Stomach (tissue), 8 donors: ENCODE measurements at regions not wholly inside any gene's neighbourhood (a gene's known extent, or its start where the extent isn't known, plus 50 kb on each side); places are given as distances from the start of the nearest gene placed in this dataset.
A peak's percentile ranks its signal among the peaks of the same experiment; 100 is the strongest.

Source experiments
- DNase-seq, 2 donors: peaks; one replicate each; pipeline versions ENCODE4 v3.0.0 to v3.0.0-alpha.2; 2013 to 2019
- H3K27ac ChIP-seq, 5 donors: fragments of 200-600 bp in 4 of 5; sonication (generic) in 4 of 5; one replicate each; pipeline ENCODE4 v1.5.1; 2013 to 2019; ENCODE audit warnings: mild to moderate bottlenecking in 1 of 5, moderate library complexity in 1 of 5
- H3K27me3 ChIP-seq, 3 donors: fragments of 200-600 bp; sonication (generic); one replicate each; pipeline ENCODE4 v1.5.1; 2017 to 2019; ENCODE audit warnings: mixed run types in 1 of 3
- H3K36me3 ChIP-seq, 4 donors: fragments of 200-600 bp; sonication (generic); 1 replicate in 3 of 4; 2 replicates in 1 of 4; pipeline ENCODE4 v1.5.1; 2016 to 2019
- H3K4me1 ChIP-seq, 4 donors: fragments of 200-600 bp; sonication (generic); one replicate each; pipeline ENCODE4 v1.5.1; 2016 to 2019
- H3K4me3 ChIP-seq, 4 donors: fragments of 200-600 bp; sonication (generic) in 3 of 4; one replicate each; pipeline ENCODE4 v1.5.1; 2016 to 2019; ENCODE audit warnings: mild to moderate bottlenecking in 1 of 4
- H3K9me3 ChIP-seq, 4 donors: fragments of 200-600 bp; sonication (generic); one replicate each; pipeline ENCODE4 v1.5.1; 2016 to 2019
- EP300 ChIP-seq: sonication (generic); formaldehyde crosslinking; IDR thresholded peaks from one replicate; pipeline ENCODE4 v1.6.1; 2017; ENCODE audit warnings: antibody characterized with exemption
- POLR2A ChIP-seq, 4 donors: fragments of 450-650 bp; IDR thresholded peaks; one replicate each; pipeline ENCODE4 v1.6.1; 2016; ENCODE audit warnings: antibody characterized with exemption in 4 of 4, control low read depth in 2 of 4, mild to moderate bottlenecking in 1 of 4, moderate library complexity in 1 of 4
- POLR2AphosphoS5 ChIP-seq, 3 donors: sonication (generic); formaldehyde crosslinking; IDR thresholded peaks; one replicate each; pipeline ENCODE4 v1.6.1; 2016; ENCODE audit warnings: antibody characterized with exemption in 3 of 3
- WGBS, 5 donors: extraction: QIAGEN DNeasy Blood & Tissue Kit in 3 of 5; methylation state at CpG; one replicate each; pipeline versions ENCODE4 v1.1.5 to v1.1.7; 2013 to 2018; 5-methylcytosine and 5-hydroxymethylcytosine counted together
- intact Hi-C: fragments of 100-400 bp; cut with DNase I; formaldehyde crosslinking; loops from one replicate; pipeline ENCODE4 v1.15.1; 2023; ENCODE audit warnings: low total_unique reads
- TF ChIP-seq, protein P1 (sequence below), 7 experiments: fragments of 450-650 bp in 4 of 7; fragments of 200-600 bp in 3 of 7; sonication (generic) in 3 of 7; IDR thresholded peaks; one replicate each; pipeline ENCODE4 v1.5.1; 2016 to 2019; ENCODE audit warnings: antibody characterized with exemption in 7 of 7, control low read depth in 2 of 7, mild to moderate bottlenecking in 1 of 7
- donor health status: healthy with polysubstance abuse.
- donor health status: Bipolar disorder and iron deficiency.
- donor health status: healthy.

GRCh38 chr7:155948845-155949244, 136.6 kb upstream of the SHH start:
- DNase-seq = peak in 1 of 2 donors; percentile 20

DNA sequence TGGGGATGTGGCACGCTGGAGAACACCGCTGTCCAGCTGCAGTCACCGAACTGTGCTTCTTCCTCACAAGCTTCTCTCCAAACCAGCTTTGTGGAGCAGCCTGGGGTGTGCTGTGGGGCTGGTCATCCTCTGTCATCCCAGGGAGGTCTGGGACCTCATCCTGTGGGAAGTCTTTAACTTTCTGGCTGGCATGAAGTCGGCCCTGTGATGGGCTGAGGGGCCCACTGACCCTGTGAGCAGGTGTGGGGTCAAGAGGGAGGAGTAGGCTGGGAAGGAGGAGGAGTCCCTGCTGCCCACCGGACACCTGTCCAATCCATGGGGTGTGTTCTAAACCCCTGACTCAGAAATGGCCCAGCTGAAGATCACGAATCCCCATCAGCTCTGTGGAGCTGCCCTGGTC, 136.2 kb upstream of the SHH start:
- Histone ChIP-seq H3K9me3 (peaks cover 0 to 4% (median 0%) of the 10 kb centered on the region in 4 donors), H3K27ac (no peak overlapping the region), H3K36me3 (no peaks in the 10 kb centered on the region), H3K4me1 (peaks cover 13 to 29% (median 20%) of the 10 kb centered on the region in 4 donors), H3K4me3 (no peak overlapping the region), H3K27me3 (peaks cover 0 to 9% (median 0%) of the 10 kb centered on the region in 3 donors)
- 74 to 84% (median 82%) methylated on average over 6 of the region's 6 CpGs for WGBS, 5 donors
- intact Hi-C loops = no loop called here
- TF ChIP-seq EP300 (no peak), POLR2A (IDR thresholded peaks at IDR 0.05) (no peak), POLR2AphosphoS5 (IDR thresholded peaks at IDR 0.05) (no peak)
- DNase-seq = peak in 1 of 2 donors; percentile 23

More at GRCh38 chr7:155948845-155949244, 136.6 kb upstream of the SHH start:
- H3K4me3 ChIP-seq = no peak overlapping the region
- H3K36me3 ChIP-seq = no peaks in the 10 kb centered on the region
- peaks cover 0 to 4% (median 0%) of the 10 kb centered on the region in 4 donors for H3K9me3 ChIP-seq
- H3K27me3 ChIP-seq = peaks cover 0 to 9% (median 0%) of the 10 kb centered on the region in 3 donors
- WGBS, 5 donors = 79 to 85% (median 79%) methylated on average over 10 of the region's 10 CpGs
- intact Hi-C loops = no loop called here
- no peak for TF ChIP-seq POLR2AphosphoS5 (IDR thresholded peaks at IDR 0.05)
- TF ChIP-seq EP300 = no peak
- no peak for TF ChIP-seq POLR2A (IDR thresholded peaks at IDR 0.05)
- TF ChIP-seq, protein P1, sequence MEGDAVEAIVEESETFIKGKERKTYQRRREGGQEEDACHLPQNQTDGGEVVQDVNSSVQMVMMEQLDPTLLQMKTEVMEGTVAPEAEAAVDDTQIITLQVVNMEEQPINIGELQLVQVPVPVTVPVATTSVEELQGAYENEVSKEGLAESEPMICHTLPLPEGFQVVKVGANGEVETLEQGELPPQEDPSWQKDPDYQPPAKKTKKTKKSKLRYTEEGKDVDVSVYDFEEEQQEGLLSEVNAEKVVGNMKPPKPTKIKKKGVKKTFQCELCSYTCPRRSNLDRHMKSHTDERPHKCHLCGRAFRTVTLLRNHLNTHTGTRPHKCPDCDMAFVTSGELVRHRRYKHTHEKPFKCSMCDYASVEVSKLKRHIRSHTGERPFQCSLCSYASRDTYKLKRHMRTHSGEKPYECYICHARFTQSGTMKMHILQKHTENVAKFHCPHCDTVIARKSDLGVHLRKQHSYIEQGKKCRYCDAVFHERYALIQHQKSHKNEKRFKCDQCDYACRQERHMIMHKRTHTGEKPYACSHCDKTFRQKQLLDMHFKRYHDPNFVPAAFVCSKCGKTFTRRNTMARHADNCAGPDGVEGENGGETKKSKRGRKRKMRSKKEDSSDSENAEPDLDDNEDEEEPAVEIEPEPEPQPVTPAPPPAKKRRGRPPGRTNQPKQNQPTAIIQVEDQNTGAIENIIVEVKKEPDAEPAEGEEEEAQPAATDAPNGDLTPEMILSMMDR (IDR thresholded peaks at IDR 0.05) = no peak
- no peak overlapping the region for H3K27ac ChIP-seq
- H3K4me1 ChIP-seq = peaks cover 15 to 30% (median 22%) of the 10 kb centered on the region in 4 donors

DNA sequence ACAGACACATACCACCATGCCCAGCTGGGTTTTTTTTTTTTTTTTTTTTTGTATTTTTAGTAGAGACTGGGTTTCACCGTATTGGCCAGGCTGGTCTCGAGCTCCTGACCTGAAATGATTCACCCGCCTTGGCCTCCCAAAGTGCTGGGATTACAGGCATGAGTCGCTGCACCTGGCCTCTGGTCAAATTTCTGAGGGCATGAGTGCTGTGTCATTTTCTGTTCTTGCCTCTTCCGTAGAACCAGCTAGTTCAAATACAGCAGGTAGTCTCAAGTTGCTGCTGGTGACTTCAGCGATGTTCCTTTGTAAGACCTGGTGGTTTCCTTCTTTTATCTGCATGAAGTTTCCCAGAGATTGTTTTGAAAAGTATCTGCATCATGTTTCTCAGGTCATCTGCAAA, 134.8 kb upstream of the SHH start:
- H3K9me3 ChIP-seq = peaks cover 0 to 4% (median 0%) of the 10 kb centered on the region in 4 donors
- WGBS, 5 donors = 82 to 90% (median 86%) methylated on average over 6 of the region's 6 CpGs
- no peak for TF ChIP-seq EP300
- TF ChIP-seq POLR2AphosphoS5 (IDR thresholded peaks at IDR 0.05) = no peak
- TF ChIP-seq, protein P1 (IDR thresholded peaks at IDR 0.05) = no peak
- TF ChIP-seq POLR2A (IDR thresholded peaks at IDR 0.05) = no peak
- H3K4me3 ChIP-seq = no peak overlapping the region
- intact Hi-C loops = no loop called here
- peak in 1 of 2 donors; percentile 25 for DNase-seq
- peaks cover 0 to 9% (median 0%) of the 10 kb centered on the region in 3 donors for H3K27me3 ChIP-seq
- no peak overlapping the region for H3K27ac ChIP-seq
- no peaks in the 10 kb centered on the region for H3K36me3 ChIP-seq
- H3K4me1 ChIP-seq = peaks cover 2 to 18% (median 11%) of the 10 kb centered on the region in 4 donors

- Histone ChIP-seq H3K27ac (no peak overlapping the region), H3K4me3 (no peak overlapping the region), H3K9me3 (peaks cover 0 to 4% (median 0%) of the 10 kb centered on the region in 4 donors), H3K36me3 (no peaks in the 10 kb centered on the region), H3K27me3 (peaks cover 0 to 9% (median 0%) of the 10 kb centered on the region in 3 donors), H3K4me1 (peaks cover 0 to 13% (median 6%) of the 10 kb centered on the region in 4 donors)
- intact Hi-C loops = no loop called here
- WGBS, 5 donors = 96 to 97% (median 96%) methylated on average over 32 of the region's 32 CpGs
- TF ChIP-seq POLR2A (IDR thresholded peaks at IDR 0.05) = no peak
- TF ChIP-seq, protein P1 (IDR thresholded peaks at IDR 0.05) = no peak
- TF ChIP-seq EP300 = no peak
- TF ChIP-seq POLR2AphosphoS5 (IDR thresholded peaks at IDR 0.05) = no peak
- peak in 1 of 2 donors; percentile 21 for DNase-seq
Measured at GRCh38 chr7:155945670-155946325, 133.5 kb upstream of the SHH start.

DNA sequence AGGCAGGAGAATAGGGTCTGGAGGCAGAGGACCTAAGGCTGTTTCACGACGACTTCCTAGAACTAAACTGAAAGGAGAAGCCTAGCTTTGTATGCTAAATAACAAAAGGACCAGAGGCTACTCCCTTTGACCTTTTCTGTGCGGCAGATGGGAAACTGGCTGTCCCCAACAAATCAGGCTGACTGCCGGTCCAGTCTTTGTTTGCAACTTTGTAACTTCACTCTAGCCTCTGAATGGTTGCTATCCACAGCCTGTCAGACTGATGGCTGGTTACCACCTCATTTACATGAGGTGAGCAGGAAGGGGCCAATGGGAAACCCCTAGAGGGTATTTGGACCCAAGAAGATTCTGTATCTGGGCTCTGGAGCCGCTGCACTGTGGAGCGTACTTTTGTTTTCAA, 132.6 kb upstream of the SHH start:
- Histone ChIP-seq H3K27ac (no peak overlapping the region), H3K36me3 (no peaks in the 10 kb centered on the region), H3K4me3 (no peak overlapping the region), H3K9me3 (peaks cover 0 to 4% (median 0%) of the 10 kb centered on the region in 4 donors), H3K27me3 (peaks cover 0 to 9% (median 0%) of the 10 kb centered on the region in 3 donors), H3K4me1 (peaks cover 0 to 9% (median 2%) of the 10 kb centered on the region in 4 donors)
- 62 to 84% (median 79%) methylated on average over 6 of the region's 6 CpGs for WGBS, 5 donors
- DNase-seq = peak in 1 of 2 donors; percentile 17
- intact Hi-C loops = no loop called here
- TF ChIP-seq POLR2A (IDR thresholded peaks at IDR 0.05) (no peak), POLR2AphosphoS5 (IDR thresholded peaks at IDR 0.05) (no peak), EP300 (no peak)
- TF ChIP-seq, protein P1 (IDR thresholded peaks at IDR 0.05) = no peak
